Tibial nerve (tissue), 4 donors: ENCODE measurements at regions not wholly inside any gene's neighbourhood (a gene's known extent, or its start where the extent isn't known, plus 50 kb on each side); places are given as distances from the start of the nearest gene placed in this dataset.

ENCODE experiments used
- EP300 ChIP-seq, 2 donors: sonication (generic); formaldehyde crosslinking; IDR thresholded peaks; one replicate each; pipeline ENCODE4 v1.6.1; 2017; ENCODE audit warnings: antibody characterized with exemption in 2 of 2, mild to moderate bottlenecking in 1 of 2
- TF ChIP-seq, protein P1 (sequence below), 5 experiments: fragments of 200-600 bp in 3 of 5; fragments of 450-650 bp in 2 of 5; sonication (generic) in 3 of 5; IDR thresholded peaks; one replicate each; pipeline ENCODE4 v1.5.1; 2016 to 2019; ENCODE audit warnings: antibody characterized with exemption in 5 of 5, mild to moderate bottlenecking in 3 of 5, moderate library complexity in 2 of 5

DNA sequence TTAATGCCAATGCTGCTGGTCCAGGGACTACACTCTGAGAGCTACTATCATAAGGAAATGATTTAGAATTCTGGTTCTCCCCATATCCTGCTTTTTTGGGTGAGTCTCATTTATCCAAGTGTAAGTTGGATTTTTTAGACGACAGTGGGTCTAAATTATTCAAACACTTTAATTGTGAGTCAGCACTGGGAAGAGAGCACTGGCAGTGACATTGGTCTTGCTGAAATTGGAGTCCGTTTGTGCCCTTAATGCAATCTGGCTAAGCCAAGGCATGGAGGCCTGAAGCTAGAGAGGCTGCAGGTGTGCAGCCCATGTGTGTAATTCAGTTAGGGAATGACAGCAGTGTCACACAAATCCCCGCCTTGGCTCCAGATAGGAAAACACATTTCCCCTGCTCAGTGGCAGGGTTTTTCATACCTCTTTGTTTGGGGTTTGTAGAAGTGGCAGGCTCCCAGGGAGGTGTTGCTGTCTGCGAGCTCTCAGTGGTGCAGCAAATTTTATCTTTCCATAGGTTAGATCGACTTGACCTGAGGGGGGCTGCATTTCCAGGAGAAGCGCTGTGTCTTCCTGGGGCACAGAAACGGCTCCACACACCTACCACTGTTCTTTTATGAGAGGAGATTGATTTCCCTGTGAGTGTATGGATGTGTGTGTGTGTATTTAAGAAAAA lies 197.7 kb downstream of the CD47 start:
- TF ChIP-seq, protein P1, sequence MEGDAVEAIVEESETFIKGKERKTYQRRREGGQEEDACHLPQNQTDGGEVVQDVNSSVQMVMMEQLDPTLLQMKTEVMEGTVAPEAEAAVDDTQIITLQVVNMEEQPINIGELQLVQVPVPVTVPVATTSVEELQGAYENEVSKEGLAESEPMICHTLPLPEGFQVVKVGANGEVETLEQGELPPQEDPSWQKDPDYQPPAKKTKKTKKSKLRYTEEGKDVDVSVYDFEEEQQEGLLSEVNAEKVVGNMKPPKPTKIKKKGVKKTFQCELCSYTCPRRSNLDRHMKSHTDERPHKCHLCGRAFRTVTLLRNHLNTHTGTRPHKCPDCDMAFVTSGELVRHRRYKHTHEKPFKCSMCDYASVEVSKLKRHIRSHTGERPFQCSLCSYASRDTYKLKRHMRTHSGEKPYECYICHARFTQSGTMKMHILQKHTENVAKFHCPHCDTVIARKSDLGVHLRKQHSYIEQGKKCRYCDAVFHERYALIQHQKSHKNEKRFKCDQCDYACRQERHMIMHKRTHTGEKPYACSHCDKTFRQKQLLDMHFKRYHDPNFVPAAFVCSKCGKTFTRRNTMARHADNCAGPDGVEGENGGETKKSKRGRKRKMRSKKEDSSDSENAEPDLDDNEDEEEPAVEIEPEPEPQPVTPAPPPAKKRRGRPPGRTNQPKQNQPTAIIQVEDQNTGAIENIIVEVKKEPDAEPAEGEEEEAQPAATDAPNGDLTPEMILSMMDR (IDR thresholded peaks at IDR 0.05): no peak
- TF ChIP-seq EP300 (IDR thresholded peaks at IDR 0.05): no peak
